ENCODE measurements at regions not wholly inside any gene's neighbourhood (a gene's known extent, or its start where the extent isn't known, plus 50 kb on each side); places are given as distances from the start of the nearest gene placed in this dataset.

- Histone ChIP-seq H3K36me3 (no peaks in the 10 kb centered on the region), H3K4me3 (no peak overlapping the region), H3K4me1 (no peaks in the 10 kb centered on the region), H3K27me3 (no peaks in the 10 kb centered on the region), H3K9me3 (no peaks in the 10 kb centered on the region), H3K27ac (no peak overlapping the region)
- intact Hi-C loops (cut with DNase I): no loop called here
- TF ChIP-seq CTCF (IDR thresholded peaks at IDR 0.05): no peak
- no peak for DNase-seq
- no peak for ATAC-seq
Observed at GRCh38 chr2:150856596-150857281, 369.3 kb upstream of the RND3 start.

GRCh38 chr2:150853263-150853662, 365.8 kb upstream of the RND3 start:
- Histone ChIP-seq H3K9me3 (no peaks in the 10 kb centered on the region), H3K4me1 (no peaks in the 10 kb centered on the region), H3K36me3 (no peaks in the 10 kb centered on the region), H3K27ac (no peak overlapping the region), H3K4me3 (no peak overlapping the region), H3K27me3 (no peaks in the 10 kb centered on the region)
- no peak for TF ChIP-seq CTCF (IDR thresholded peaks at IDR 0.05)
- no peak for DNase-seq
- no peak for ATAC-seq
- intact Hi-C loops (cut with DNase I): no loop called here

- intact Hi-C loops (cut with DNase I): no loop called here
- Histone ChIP-seq H3K4me3 (no peak overlapping the region), H3K36me3 (no peaks in the 10 kb centered on the region), H3K27me3 (no peaks in the 10 kb centered on the region), H3K27ac (no peak overlapping the region), H3K4me1 (no peaks in the 10 kb centered on the region), H3K9me3 (no peaks in the 10 kb centered on the region)
- DNase-seq (no peak), ATAC-seq (no peak)
- TF ChIP-seq CTCF (IDR thresholded peaks at IDR 0.05): no peak
Observed at GRCh38 chr2:150850641-150851040, 363.2 kb upstream of the RND3 start.

- H3K4me1 ChIP-seq: no peaks in the 10 kb centered on the region
- intact Hi-C loops (cut with DNase I): no loop called here
- no peak for ATAC-seq
- no peaks in the 10 kb centered on the region for H3K9me3 ChIP-seq
- no peak for DNase-seq
- no peaks in the 10 kb centered on the region for H3K27me3 ChIP-seq
- TF ChIP-seq CTCF (IDR thresholded peaks at IDR 0.05): no peak
- no peak overlapping the region for H3K27ac ChIP-seq
- H3K4me3 ChIP-seq: no peak overlapping the region
- no peaks in the 10 kb centered on the region for H3K36me3 ChIP-seq
Observed at GRCh38 chr2:150847578-150847977, 360.1 kb upstream of the RND3 start.

GRCh38 chr2:150846691-150847090, 359.2 kb upstream of the RND3 start:
- Histone ChIP-seq H3K27ac (no peak overlapping the region), H3K36me3 (no peaks in the 10 kb centered on the region), H3K27me3 (no peaks in the 10 kb centered on the region), H3K9me3 (no peaks in the 10 kb centered on the region), H3K4me1 (no peaks in the 10 kb centered on the region), H3K4me3 (no peak overlapping the region)
- intact Hi-C loops (cut with DNase I): no loop called here
- DNase-seq (no peak), ATAC-seq (no peak)
- TF ChIP-seq CTCF (IDR thresholded peaks at IDR 0.05): no peak

GRCh38 chr2:150832686-150833085, 345.2 kb upstream of the RND3 start:
- ATAC-seq: no peak
- no peak overlapping the region for H3K4me3 ChIP-seq
- no peaks in the 10 kb centered on the region for H3K4me1 ChIP-seq
- H3K27me3 ChIP-seq: no peaks in the 10 kb centered on the region
- H3K36me3 ChIP-seq: no peaks in the 10 kb centered on the region
- no peaks in the 10 kb centered on the region for H3K9me3 ChIP-seq
- no peak for TF ChIP-seq CTCF (IDR thresholded peaks at IDR 0.05)
- H3K27ac ChIP-seq: no peak overlapping the region
- intact Hi-C loops (cut with DNase I): no loop called here
- no peak for DNase-seq

Measured in upper lobe of right lung (tissue), 1 donor.